GM12872 (cell line): ENCODE measurements at regions not wholly inside any gene's neighbourhood (a gene's known extent, or its start where the extent isn't known, plus 50 kb on each side); places are given as distances from the start of the nearest gene placed in this dataset.

ENCODE experiments used
- TF ChIP-seq, protein P1 (sequence below): IDR thresholded peaks from 3 replicates; pipeline ENCODE4 v1.5.1; 2011; ENCODE audit warnings: low read depth, mild to moderate bottlenecking, low read length, moderate library complexity; ENCODE audit not compliant: insufficient read depth

DNA sequence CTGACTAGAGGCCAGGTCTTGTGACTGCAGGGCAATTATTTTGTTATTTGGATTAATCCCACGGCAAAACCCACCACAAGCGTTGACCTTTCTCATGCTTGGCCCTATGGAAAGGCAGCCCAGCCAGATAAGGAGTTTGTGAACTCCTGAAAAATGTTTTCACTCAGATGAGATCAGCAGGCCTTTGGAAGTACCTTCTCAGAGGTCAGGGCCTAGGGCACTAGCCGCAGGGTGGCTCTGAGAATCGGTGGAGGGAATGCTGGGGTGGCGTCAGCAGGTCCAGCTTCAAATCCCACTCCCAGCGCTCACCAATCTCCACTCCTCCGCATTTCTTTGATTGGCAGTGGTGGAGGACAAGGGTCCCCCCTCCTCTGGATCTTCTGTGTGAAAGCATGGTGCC is 194.4 kb downstream of the GADD45G start:
- TF ChIP-seq, protein P1, sequence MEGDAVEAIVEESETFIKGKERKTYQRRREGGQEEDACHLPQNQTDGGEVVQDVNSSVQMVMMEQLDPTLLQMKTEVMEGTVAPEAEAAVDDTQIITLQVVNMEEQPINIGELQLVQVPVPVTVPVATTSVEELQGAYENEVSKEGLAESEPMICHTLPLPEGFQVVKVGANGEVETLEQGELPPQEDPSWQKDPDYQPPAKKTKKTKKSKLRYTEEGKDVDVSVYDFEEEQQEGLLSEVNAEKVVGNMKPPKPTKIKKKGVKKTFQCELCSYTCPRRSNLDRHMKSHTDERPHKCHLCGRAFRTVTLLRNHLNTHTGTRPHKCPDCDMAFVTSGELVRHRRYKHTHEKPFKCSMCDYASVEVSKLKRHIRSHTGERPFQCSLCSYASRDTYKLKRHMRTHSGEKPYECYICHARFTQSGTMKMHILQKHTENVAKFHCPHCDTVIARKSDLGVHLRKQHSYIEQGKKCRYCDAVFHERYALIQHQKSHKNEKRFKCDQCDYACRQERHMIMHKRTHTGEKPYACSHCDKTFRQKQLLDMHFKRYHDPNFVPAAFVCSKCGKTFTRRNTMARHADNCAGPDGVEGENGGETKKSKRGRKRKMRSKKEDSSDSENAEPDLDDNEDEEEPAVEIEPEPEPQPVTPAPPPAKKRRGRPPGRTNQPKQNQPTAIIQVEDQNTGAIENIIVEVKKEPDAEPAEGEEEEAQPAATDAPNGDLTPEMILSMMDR: no peak

DNA sequence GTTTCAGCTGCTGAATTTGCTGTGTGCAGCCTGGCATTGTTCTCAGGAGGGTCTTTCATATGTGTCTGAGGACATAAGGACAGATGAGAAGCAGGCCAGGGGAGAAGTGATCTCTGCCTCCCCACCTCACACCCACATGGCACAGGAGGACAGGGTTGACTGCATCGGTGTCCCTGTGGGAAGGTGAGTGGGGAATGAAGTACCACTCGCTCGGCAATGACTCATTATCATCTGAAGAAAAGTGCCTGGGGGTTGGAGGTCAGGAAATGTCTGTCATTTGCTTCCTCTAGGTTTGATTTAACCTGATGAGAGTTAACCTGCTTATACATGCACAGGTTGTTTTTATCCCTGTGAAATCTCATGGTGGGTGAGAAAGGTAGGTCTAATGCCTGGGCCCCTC is 195.0 kb downstream of the GADD45G start:
- TF ChIP-seq, protein P1: no peak

DNA sequence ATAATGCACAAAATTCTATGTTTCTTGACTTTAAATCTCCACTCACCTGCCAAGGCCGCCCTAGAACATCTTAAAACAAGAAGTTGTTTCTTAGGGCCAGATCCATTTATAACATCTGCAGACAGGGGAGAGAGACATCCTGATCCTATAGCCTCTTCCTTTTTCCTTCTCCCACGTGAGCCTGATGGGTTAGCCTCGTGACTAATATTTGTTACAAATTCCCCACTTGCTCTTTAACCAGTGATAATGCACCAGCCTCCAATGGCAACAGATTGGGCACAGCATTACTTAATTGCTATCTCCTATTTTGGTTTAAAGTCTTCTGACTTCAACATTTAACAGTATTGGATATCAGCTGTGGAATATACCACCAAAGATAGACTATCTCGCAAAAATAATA is 196.5 kb downstream of the GADD45G start:
- TF ChIP-seq, protein P1: no peak

DNA sequence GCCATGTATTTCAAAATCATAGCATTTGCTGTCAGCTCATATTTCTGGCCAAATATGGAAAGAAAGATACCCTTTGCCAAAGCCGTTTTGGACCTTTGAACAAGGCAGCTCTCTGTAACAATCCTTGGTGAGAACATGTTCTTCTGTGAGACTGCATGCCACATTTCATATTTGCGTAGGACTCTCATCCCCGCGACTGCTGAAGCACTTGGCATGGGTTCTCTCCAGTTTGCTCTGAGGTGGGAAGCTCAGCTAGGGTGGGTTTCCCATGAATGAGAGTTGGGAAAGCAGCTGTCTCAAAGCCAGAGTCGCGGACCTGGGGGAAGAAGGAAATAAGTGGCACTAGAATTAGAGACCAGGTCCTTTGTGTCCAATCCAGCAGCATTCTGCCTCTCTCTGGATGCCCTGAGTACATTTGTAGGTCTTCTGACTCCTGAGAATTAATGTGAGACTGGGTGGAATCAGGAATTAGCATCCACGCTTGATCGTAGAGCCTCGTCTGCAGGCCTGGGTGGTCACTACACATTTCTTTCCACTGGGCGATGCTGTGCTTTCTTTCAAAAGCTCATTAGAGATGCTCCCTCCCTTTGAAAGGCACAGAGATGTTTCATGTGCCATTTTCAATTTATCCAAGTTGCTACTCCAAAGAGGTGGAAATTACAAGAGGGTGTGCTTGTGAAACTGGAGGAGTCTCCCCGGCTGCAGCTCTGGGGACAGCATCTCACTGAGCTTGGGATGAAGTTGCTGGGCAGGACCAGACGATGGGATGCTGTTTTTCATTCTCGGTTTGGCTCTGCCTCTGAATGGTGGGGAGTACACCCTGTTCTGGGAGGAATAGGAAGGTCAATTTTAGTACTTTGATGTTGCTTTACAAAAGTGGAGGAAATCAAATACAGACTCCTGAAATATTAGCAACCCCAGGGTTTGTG is 197.2 kb downstream of the GADD45G start:
- TF ChIP-seq, protein P1: no peak

DNA sequence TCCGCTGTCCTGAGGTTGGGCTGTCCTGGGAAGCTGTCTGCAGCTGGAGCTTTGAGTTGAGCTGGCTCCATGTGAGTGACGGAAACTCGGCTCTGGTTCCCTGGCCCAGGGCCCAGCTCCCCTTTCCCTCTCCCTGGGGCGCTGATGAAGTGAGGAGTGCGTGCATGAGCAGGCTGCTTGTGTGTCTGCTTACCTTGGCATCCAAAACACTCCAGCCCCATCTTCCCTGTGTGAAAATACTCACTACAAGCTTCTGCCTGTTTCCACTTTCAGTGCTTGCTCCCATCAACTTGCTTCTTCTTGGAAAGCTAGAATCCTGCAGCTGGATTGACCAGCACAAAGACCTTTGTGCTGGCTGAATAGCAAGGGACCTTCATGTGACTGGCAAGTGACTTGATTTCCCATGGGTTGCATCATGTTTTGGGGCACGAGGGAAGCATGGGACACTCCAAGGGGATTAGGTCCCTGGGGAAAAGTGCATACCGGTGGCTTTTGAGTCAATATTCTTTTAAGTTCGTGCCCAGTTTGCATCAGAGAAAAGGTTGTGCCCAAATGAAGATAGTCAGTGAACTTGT is 198.1 kb downstream of the GADD45G start:
- TF ChIP-seq, protein P1: no peak

DNA sequence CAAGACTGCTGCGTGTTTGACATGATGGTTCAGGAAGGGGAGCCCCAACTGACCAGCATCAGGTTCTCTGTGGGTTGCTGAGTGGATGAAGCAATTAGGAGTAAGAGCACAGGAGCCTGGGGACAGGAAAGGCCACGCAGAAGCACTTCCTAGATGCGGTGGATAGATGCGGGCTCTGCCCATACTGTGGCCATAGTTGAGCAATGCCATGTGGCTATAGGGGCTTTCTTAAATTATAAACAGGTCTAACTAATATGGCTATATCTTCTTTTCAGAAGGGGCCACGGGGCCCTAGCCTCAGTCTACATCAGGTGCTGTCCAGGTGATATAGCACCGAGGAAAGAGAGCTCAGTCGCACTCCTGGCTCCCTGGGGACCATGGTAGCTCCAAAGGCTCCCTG is 198.6 kb downstream of the GADD45G start:
- TF ChIP-seq, protein P1: no peak

DNA sequence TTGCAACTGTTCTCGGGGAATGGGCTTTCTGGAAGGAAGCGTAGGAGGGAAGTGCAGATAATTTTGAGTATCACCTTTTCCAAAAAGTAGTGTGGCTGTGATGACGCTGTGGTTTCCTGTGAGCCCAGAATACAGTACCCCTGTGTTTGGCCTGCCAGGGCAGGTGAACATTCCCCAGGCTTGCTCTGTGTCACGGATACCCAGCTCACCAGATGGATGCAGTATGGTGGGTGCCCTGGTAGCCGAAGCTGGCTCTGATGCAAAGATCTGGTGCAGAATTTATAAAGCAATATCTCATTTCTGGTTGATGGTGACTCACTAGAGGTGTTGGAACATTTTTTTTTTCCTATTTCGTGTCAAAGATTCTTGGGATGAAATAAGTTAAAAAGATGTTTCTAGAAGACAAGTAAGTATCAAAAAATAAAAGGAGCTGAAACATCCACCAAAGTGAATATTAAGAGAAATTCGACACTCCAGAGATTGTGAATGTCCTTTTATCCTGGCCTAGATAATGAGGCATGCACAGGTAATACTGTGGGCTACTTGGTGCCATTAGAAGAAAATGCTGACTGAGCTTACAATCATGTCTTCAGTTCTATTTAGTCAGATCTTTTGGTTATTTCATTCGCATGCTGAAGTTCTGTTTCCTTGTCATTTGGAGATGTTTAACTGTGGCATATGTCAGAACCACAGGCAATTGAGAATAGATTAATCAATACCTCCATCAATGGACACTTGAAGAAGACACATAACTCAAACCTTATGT is 200.1 kb downstream of the GADD45G start:
- TF ChIP-seq, protein P1: no peak
